ENCODE measurements at regions not wholly inside any gene's neighbourhood (a gene's known extent, or its start where the extent isn't known, plus 50 kb on each side); places are given as distances from the start of the nearest gene placed in this dataset.

DNA sequence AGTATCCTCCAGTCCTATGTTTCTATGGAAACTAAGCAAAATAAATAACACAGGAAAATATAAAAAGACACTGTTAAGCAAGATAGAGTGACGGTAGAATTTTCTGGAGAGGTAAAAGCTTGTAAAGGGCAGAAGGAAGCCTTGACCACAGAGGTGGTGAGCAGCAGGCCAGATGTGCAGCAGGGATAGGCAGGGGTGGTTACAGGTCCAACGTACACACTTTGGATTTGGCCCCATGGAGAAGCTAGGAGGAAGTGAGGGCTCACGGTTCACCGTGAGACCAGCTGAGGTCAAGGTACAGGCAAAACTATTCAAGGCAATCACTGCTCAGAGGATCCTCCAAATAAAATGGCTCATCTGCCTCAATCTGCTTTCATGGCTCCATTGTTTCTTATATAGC is 242.8 kb downstream of the B3GLCT start:
- Mint-ChIP-seq H3K36me3 (ENCODE audit: low read depth) (no peaks in the 10 kb centered on the region), H3K9me3 (ENCODE audit: insufficient read depth) (no peaks in the 10 kb centered on the region), H3K27me3 (ENCODE audit: low read depth) (peaks cover 6% of the 10 kb centered on the region), H3K4me3 (no peak overlapping the region), H3K4me1 (ENCODE audit: low read depth) (no peaks in the 10 kb centered on the region), H3K27ac (no peak overlapping the region)
- no peak for ATAC-seq
- no peak for DNase-seq
- CTCF ChIA-PET: interaction anchor here (0.6 kb wide), 1 partner anchor 18 kb away, joined by 3 read pairs; no protein-coding TSS in a partner anchor
- POLR2A ChIA-PET: no interaction called here

DNA sequence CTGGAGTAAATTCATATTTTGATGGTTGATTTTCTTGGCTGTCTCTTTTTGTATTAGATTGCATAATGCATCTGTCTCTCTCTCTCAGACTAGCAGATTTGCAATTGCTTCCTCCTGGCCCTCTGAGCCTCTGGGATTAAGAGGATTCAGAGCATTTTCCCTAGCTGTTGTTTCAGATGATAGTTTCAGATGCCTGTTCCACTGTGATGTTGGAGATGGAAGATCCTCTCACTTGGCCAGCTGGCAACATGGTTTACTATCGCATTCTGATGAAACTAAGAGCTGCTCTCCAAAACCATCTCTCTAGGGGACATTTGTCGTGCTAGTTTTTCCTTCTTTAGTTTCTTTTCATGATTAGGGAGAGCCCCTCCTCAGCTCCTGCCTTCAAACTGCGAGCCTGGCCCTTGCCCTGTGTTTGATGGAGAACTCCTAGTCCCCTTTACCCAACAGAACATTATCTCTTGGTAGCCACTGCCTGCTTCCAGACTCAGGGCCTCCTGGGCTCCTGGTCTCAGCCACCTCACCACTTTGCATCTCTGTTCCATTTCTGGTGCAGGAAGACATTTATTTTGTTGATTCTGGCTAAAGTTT is 244.6 kb downstream of the B3GLCT start:
- no peak overlapping the region for H3K27ac Mint-ChIP-seq
- peaks cover 2% of the 10 kb centered on the region for H3K27me3 Mint-ChIP-seq (ENCODE audit: low read depth)
- ChIA-PET CTCF (no interaction called here), POLR2A (no interaction called here)
- DNase-seq (no peak), ATAC-seq (no peak)
- no peak overlapping the region for H3K4me3 Mint-ChIP-seq
- no peaks in the 10 kb centered on the region for H3K36me3 Mint-ChIP-seq (ENCODE audit: low read depth)
- no peaks in the 10 kb centered on the region for H3K9me3 Mint-ChIP-seq (ENCODE audit: insufficient read depth)
- no peaks in the 10 kb centered on the region for H3K4me1 Mint-ChIP-seq (ENCODE audit: low read depth)

DNA sequence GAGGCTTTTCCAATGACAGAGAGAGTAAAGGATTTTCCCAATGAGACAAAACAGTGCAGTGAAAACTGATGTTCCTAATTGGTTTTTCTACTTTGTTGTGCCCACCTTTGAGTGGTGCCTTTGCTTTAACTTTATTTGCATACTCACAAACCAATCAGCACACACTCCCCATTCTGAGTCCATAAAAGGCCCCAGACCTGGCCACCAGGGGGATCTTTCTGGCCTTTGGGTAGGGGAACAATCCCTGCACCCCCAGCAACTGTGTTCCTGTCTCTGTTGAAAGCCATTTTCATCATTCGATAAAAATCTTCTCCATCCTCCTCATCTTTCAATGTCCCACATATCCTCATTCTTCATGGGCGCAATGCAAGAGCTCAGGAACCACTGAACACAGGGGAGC is 252.8 kb downstream of the B3GLCT start:
- Mint-ChIP-seq H3K9me3 (ENCODE audit: insufficient read depth) (no peaks in the 10 kb centered on the region), H3K4me3 (no peak overlapping the region), H3K4me1 (ENCODE audit: low read depth) (no peaks in the 10 kb centered on the region), H3K27ac (no peak overlapping the region), H3K27me3 (ENCODE audit: low read depth) (peaks cover 4% of the 10 kb centered on the region), H3K36me3 (ENCODE audit: low read depth) (no peaks in the 10 kb centered on the region)
- POLR2A ChIA-PET: no interaction called here
- no peak for ATAC-seq
- no peak for DNase-seq
- CTCF ChIA-PET: no interaction called here

GRCh38 chr13:31455581-31455980 is 255.8 kb downstream of the B3GLCT start:
- Mint-ChIP-seq H3K4me1 (ENCODE audit: low read depth) (no peaks in the 10 kb centered on the region), H3K4me3 (no peak overlapping the region), H3K27ac (no peak overlapping the region), H3K27me3 (ENCODE audit: low read depth) (peaks cover 4% of the 10 kb centered on the region), H3K9me3 (ENCODE audit: insufficient read depth) (no peaks in the 10 kb centered on the region), H3K36me3 (ENCODE audit: low read depth) (no peaks in the 10 kb centered on the region)
- ChIA-PET CTCF (no interaction called here), POLR2A (no interaction called here)
- DNase-seq (no peak), ATAC-seq (no peak)

- CTCF ChIA-PET: no interaction called here
- POLR2A ChIA-PET: no interaction called here
- no peak overlapping the region for H3K27ac Mint-ChIP-seq
- H3K4me3 Mint-ChIP-seq: no peak overlapping the region
- DNase-seq: no peak
- ATAC-seq: no peak
- H3K4me1 Mint-ChIP-seq (ENCODE audit: low read depth): no peaks in the 10 kb centered on the region
- no peaks in the 10 kb centered on the region for H3K36me3 Mint-ChIP-seq (ENCODE audit: low read depth)
- peaks cover 2% of the 10 kb centered on the region for H3K27me3 Mint-ChIP-seq (ENCODE audit: low read depth)
- H3K9me3 Mint-ChIP-seq (ENCODE audit: insufficient read depth): no peaks in the 10 kb centered on the region
Observed at GRCh38 chr13:31456056-31456455, 256.3 kb downstream of the B3GLCT start.

DNA sequence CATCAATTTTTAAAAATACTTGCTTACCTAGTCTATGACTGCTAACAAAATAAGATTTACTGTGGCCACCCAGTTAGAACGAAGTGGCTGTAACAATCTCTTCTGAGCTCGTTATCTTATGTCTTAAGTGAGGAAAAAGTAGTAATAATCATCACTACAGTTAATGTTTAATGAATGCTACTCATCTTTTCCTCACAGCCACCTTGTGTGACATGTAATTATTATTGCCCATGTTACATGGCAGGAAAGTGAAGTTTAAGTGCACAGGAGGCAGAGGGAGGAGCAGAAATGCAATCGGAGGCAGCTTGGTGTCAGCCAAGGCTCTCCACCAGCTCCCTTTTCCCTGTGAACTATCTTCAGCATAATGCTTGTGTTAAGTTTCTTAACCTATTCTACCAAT is 260.3 kb downstream of the B3GLCT start:
- Mint-ChIP-seq H3K9me3 (ENCODE audit: insufficient read depth) (no peaks in the 10 kb centered on the region), H3K36me3 (ENCODE audit: low read depth) (no peaks in the 10 kb centered on the region), H3K27me3 (ENCODE audit: low read depth) (no peaks in the 10 kb centered on the region), H3K4me3 (no peak overlapping the region), H3K27ac (no peak overlapping the region), H3K4me1 (ENCODE audit: low read depth) (no peaks in the 10 kb centered on the region)
- no peak for DNase-seq
- no peak for ATAC-seq
- ChIA-PET CTCF (no interaction called here), POLR2A (no interaction called here)

- Mint-ChIP-seq H3K36me3 (ENCODE audit: low read depth) (no peaks in the 10 kb centered on the region), H3K9me3 (ENCODE audit: insufficient read depth) (no peaks in the 10 kb centered on the region), H3K27ac (no peak overlapping the region), H3K27me3 (ENCODE audit: low read depth) (no peaks in the 10 kb centered on the region), H3K4me3 (no peak overlapping the region), H3K4me1 (ENCODE audit: low read depth) (no peaks in the 10 kb centered on the region)
- ChIA-PET POLR2A (no interaction called here), CTCF (no interaction called here)
- no peak for DNase-seq
- no peak for ATAC-seq
Observed at GRCh38 chr13:31461923-31462322, 262.1 kb downstream of the B3GLCT start.

- ChIA-PET CTCF (no interaction called here), POLR2A (no interaction called here)
- ATAC-seq (no peak), DNase-seq (no peak)
- H3K36me3 Mint-ChIP-seq (ENCODE audit: low read depth): no peaks in the 10 kb centered on the region
- no peak overlapping the region for H3K27ac Mint-ChIP-seq
- no peaks in the 10 kb centered on the region for H3K27me3 Mint-ChIP-seq (ENCODE audit: low read depth)
- no peak overlapping the region for H3K4me3 Mint-ChIP-seq
- H3K9me3 Mint-ChIP-seq (ENCODE audit: insufficient read depth): no peaks in the 10 kb centered on the region
- H3K4me1 Mint-ChIP-seq (ENCODE audit: low read depth): no peaks in the 10 kb centered on the region
Observed at GRCh38 chr13:31462766-31463165, 263.0 kb downstream of the B3GLCT start.

GRCh38 chr13:31468114-31468902 is 268.5 kb downstream of the B3GLCT start:
- H3K4me1 Mint-ChIP-seq (ENCODE audit: low read depth): no peaks in the 10 kb centered on the region
- H3K27me3 Mint-ChIP-seq (ENCODE audit: low read depth): no peaks in the 10 kb centered on the region
- H3K27ac Mint-ChIP-seq: no peak overlapping the region
- no peaks in the 10 kb centered on the region for H3K36me3 Mint-ChIP-seq (ENCODE audit: low read depth)
- H3K9me3 Mint-ChIP-seq (ENCODE audit: insufficient read depth): no peaks in the 10 kb centered on the region
- ChIA-PET CTCF (no interaction called here), POLR2A (no interaction called here)
- ATAC-seq (no peak), DNase-seq (no peak)
- H3K4me3 Mint-ChIP-seq: no peak overlapping the region

DNA sequence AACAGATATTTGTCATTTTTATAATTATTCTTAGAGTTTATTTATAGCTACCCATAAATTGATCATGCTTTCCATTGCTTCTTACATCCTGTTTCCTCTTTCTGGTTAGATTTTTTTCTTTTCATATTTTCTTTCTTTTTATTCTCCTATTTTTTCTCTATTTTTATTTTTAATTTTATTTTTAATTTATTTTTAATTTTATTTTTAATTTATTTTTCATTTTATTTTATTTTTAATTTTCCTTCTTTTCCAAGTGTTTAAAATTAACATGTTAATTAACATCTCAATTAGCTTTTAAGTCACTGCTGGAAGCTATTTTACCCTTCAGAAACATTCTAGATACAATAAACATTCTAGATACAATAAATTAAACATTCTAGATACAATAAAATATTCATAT is 269.6 kb downstream of the B3GLCT start:
- ATAC-seq: no peak
- Mint-ChIP-seq H3K27me3 (ENCODE audit: low read depth) (no peaks in the 10 kb centered on the region), H3K9me3 (ENCODE audit: insufficient read depth) (no peaks in the 10 kb centered on the region), H3K27ac (no peak overlapping the region), H3K36me3 (ENCODE audit: low read depth) (no peaks in the 10 kb centered on the region), H3K4me1 (ENCODE audit: low read depth) (no peaks in the 10 kb centered on the region), H3K4me3 (no peak overlapping the region)
- DNase-seq: no peak
- POLR2A ChIA-PET: no interaction called here
- CTCF ChIA-PET: no interaction called here

DNA sequence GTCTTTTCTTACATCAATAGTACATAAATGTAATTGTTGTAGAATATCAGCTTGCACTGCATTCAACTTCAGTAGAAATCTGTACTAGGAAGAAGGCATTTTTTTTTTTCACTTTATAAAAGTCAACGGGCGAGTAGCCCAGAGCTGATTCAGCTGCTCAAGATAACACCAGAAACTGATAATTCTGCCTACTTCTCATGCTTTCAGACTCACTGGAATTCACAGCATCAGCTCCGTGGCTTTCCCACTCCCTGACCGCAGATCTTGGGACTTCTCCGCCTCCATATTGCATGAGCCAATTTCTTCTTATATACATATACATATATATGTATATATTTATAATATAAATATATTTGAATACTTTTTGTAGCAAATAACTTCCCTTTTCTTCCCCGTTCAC is 263.1 kb upstream of the RXFP2 start:
- Mint-ChIP-seq H3K4me1 (ENCODE audit: low read depth) (no peaks in the 10 kb centered on the region), H3K27me3 (ENCODE audit: low read depth) (no peaks in the 10 kb centered on the region), H3K4me3 (no peak overlapping the region), H3K27ac (no peak overlapping the region), H3K9me3 (ENCODE audit: insufficient read depth) (no peaks in the 10 kb centered on the region), H3K36me3 (ENCODE audit: low read depth) (no peaks in the 10 kb centered on the region)
- DNase-seq (no peak), ATAC-seq (no peak)
- POLR2A ChIA-PET: interaction anchor here (0.7 kb wide), 1 partner anchor 649 kb away, joined by 3 read pairs; no protein-coding TSS in a partner anchor
- CTCF ChIA-PET: no interaction called here

DNA sequence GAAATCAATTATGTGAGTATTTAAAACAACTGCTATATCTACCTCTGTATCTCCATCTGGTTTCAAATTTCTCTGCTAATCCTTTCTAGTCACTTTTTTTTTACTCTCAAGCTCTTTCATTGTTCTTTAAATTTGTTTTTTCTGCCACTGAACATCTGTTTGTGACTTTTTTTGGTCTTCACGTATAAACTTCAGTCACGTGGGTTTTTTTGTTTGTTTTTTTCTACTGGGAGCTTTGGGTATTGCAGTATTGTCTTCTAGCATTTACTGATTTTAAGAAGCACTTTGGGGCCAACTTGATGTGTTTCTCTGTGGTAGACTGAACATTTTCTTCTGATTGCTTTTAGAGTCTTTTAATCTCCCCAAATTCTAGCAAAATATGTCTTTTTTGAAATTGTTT is 262.6 kb upstream of the RXFP2 start:
- no peaks in the 10 kb centered on the region for H3K4me1 Mint-ChIP-seq (ENCODE audit: low read depth)

GRCh38 chr13:31477961-31478360 is 261.4 kb upstream of the RXFP2 start:
- CTCF ChIA-PET: no interaction called here
- DNase-seq (no peak), ATAC-seq (no peak)
- Mint-ChIP-seq H3K4me3 (no peak overlapping the region), H3K4me1 (ENCODE audit: low read depth) (no peaks in the 10 kb centered on the region), H3K27me3 (ENCODE audit: low read depth) (no peaks in the 10 kb centered on the region), H3K9me3 (ENCODE audit: insufficient read depth) (no peaks in the 10 kb centered on the region), H3K27ac (no peak overlapping the region), H3K36me3 (ENCODE audit: low read depth) (no peaks in the 10 kb centered on the region)
- POLR2A ChIA-PET: no interaction called here

More for the DNA sequence above, 262.6 kb upstream of the RXFP2 start:
- no peak overlapping the region for H3K27ac Mint-ChIP-seq
- POLR2A ChIA-PET: no interaction called here
- CTCF ChIA-PET: no interaction called here
- ATAC-seq: no peak
- H3K27me3 Mint-ChIP-seq (ENCODE audit: low read depth): no peaks in the 10 kb centered on the region
- no peak for DNase-seq
- H3K36me3 Mint-ChIP-seq (ENCODE audit: low read depth): no peaks in the 10 kb centered on the region
- no peak overlapping the region for H3K4me3 Mint-ChIP-seq
- H3K9me3 Mint-ChIP-seq (ENCODE audit: insufficient read depth): no peaks in the 10 kb centered on the region

Measured in activated CD8-positive, alpha-beta T cell treated with anti-CD3 and anti-CD28 coated beads, Interleukin-2, amount 10 ng/mL, durations not matched to agents 7 days and 5 days (primary cell).